HCT116 (cell line): ENCODE measurements at regions not wholly inside any gene's neighbourhood (a gene's known extent, or its start where the extent isn't known, plus 50 kb on each side); places are given as distances from the start of the nearest gene placed in this dataset.

Source experiments
- ATAC-seq: fragments of 200-7000 bp; cut with Tn5 transposase; 2 replicates; pipeline ENCODE4 v1.9.1; 2020; ENCODE audit warnings: mild to moderate bottlenecking, moderate library complexity
- BruUV-seq: library from RNA; stranded (reverse); fragments of 400-500 nt; replicated peaks from 2 replicates; lab custom pipeline; 2021; lab: Mats Ljungman, UMichigan
- CTCF ChIA-PET: fragments of 300-600 bp; sonication (Branson Sonifier 250); formaldehyde crosslinking; loops from one replicate; lab custom pipeline; 2021; ENCODE audit warnings: antibody characterized with exemption; lab: Charles Lee
- POLR2A ChIA-PET: fragments of 300-600, 350-600 bp; sonication (Branson Sonifier 250); formaldehyde crosslinking; loops from one replicate; lab custom pipeline; 2021; ENCODE audit warnings: antibody characterized with exemption; lab: Charles Lee
- RAD21 ChIA-PET, 2 experiments: fragments of 300-600 bp; sonication (Branson Sonifier 250); formaldehyde crosslinking; loops; one replicate each; lab custom pipeline; 2023; ENCODE audit warnings: low total read pairs in 2 of 2; ENCODE audit not compliant: uncharacterized antibody in 2 of 2, unreplicated experiment in 2 of 2, low non-redundant PET in 1 of 2; lab: Charles Lee
- DNase-seq: peaks from one replicate; pipeline ENCODE4 v3.0.0-alpha.2; 2010; ENCODE audit warnings: low read depth, low spot score
- H2AFZ ChIP-seq: fragments of 200-600 bp; shearing (Covaris generic), sonication (generic); 2 replicates; pipeline ENCODE4 v1.6.1; 2017; ENCODE audit warnings: low read depth, mixed run types, mixed read lengths, antibody characterized with exemption, low read length; ENCODE audit not compliant: poor library complexity, severe bottlenecking
- H3K27ac ChIP-seq: 2 replicates; pipeline ENCODE4 v1.5.1; 2012; ENCODE audit warnings: low read depth, low read length
- H3K27me3 ChIP-seq: fragments of 200-600 bp; sonication (generic); 2 replicates; pipeline ENCODE4 v1.6.1; 2016; ENCODE audit warnings: mixed run types, low read length, mixed read lengths; ENCODE audit not compliant: insufficient read depth
- H3K36me3 ChIP-seq, 2 experiments: fragments of 200-500 bp in 1 of 2; fragments of 200-600 bp in 1 of 2; sonication (Bioruptor generic) in 1 of 2; sonication (generic) in 1 of 2; 2 replicates each; pipeline versions ENCODE4 v1.5.1 to v1.6.1; 2014 to 2016; ENCODE audit warnings: low read length in 2 of 2, inconsistent platforms in 1 of 2, mixed read lengths in 1 of 2, mixed run types in 1 of 2; ENCODE audit not compliant: insufficient read depth in 2 of 2, control insufficient read depth in 1 of 2
- H3K4me1 ChIP-seq, 2 experiments: fragments of 200-600 bp in 1 of 2; sonication (generic) in 1 of 2; 2 replicates each; pipeline versions ENCODE4 v1.5.1 to v1.6.1; 2012 to 2017; ENCODE audit warnings: low read length in 2 of 2, inconsistent platforms in 1 of 2, mild to moderate bottlenecking in 1 of 2, mixed read lengths in 1 of 2, mixed run types in 1 of 2, moderate library complexity in 1 of 2; ENCODE audit not compliant: insufficient read depth in 2 of 2, control insufficient read depth in 1 of 2
- H3K4me2 ChIP-seq: fragments of 200-600 bp; sonication (generic); 2 replicates; pipeline ENCODE4 v1.6.1; 2017; ENCODE audit warnings: mixed run types, low read length, mixed read lengths
- H3K4me3 ChIP-seq, 2 experiments: fragments of 200-600 bp in 1 of 2; sonication (generic) in 1 of 2; replicated peaks in 1 of 2; 2 replicates each; pipeline ENCODE4 v1.5.1; 2011 to 2016; ENCODE audit warnings: low read length in 2 of 2, control low read depth in 1 of 2, low read depth in 1 of 2, mild to moderate bottlenecking in 1 of 2, mixed read lengths in 1 of 2, mixed run types in 1 of 2
- H3K79me2 ChIP-seq: fragments of 200-600 bp; sonication (generic); 2 replicates; pipeline ENCODE4 v1.6.1; 2017; ENCODE audit warnings: mild to moderate bottlenecking, mixed run types, low read length, moderate library complexity, mixed read lengths; ENCODE audit not compliant: insufficient read depth
- H3K9ac ChIP-seq: fragments of 200-600 bp; sonication (generic); 2 replicates; pipeline ENCODE4 v1.6.1; 2016; ENCODE audit warnings: low read length, mixed read lengths
- H3K9me2 ChIP-seq: fragments of 200-600 bp; sonication (generic), shearing (Covaris generic); 2 replicates; pipeline ENCODE4 v1.6.1; 2017; ENCODE audit warnings: mixed run types, mild to moderate bottlenecking, moderate library complexity; ENCODE audit not compliant: insufficient read depth
- H3K9me3 ChIP-seq, 2 experiments: fragments of 200-500 bp in 1 of 2; fragments of 200-600 bp in 1 of 2; sonication (Bioruptor generic) in 1 of 2; sonication (generic) in 1 of 2; 2 replicates each; pipeline ENCODE4 v1.6.1; 2014 to 2017; ENCODE audit warnings: low read length in 2 of 2, mixed read lengths in 2 of 2, inconsistent platforms in 1 of 2, low read depth in 1 of 2, mild to moderate bottlenecking in 1 of 2, mixed run types in 1 of 2, moderate library complexity in 1 of 2; ENCODE audit not compliant: control insufficient read depth in 1 of 2, insufficient read depth in 1 of 2
- H4K20me1 ChIP-seq: fragments of 200-600 bp; sonication (generic), shearing (Covaris generic); 2 replicates; pipeline ENCODE4 v1.6.1; 2017; ENCODE audit warnings: mixed run types, mild to moderate bottlenecking, moderate library complexity; ENCODE audit not compliant: insufficient read depth
- CBX3 ChIP-seq: IDR thresholded peaks from 2 replicates; pipeline ENCODE4 v1.6.1; 2012; ENCODE audit warnings: low read depth
- CEBPB ChIP-seq: IDR thresholded peaks from 2 replicates; pipeline ENCODE4 v1.6.1; 2012; ENCODE audit warnings: low read depth
- EZH2phosphoT487 ChIP-seq: fragments of 200-600 bp; IDR thresholded peaks from 2 replicates; pipeline ENCODE4 v1.6.1; 2018; ENCODE audit warnings: antibody characterized with exemption, borderline replicate concordance
- FOSL1 ChIP-seq: IDR thresholded peaks from 2 replicates; pipeline ENCODE4 v1.6.1; 2012; ENCODE audit warnings: low read depth
- POLR2AphosphoS5 ChIP-seq: IDR thresholded peaks from 2 replicates; pipeline ENCODE4 v1.6.1; 2011; ENCODE audit warnings: mild to moderate bottlenecking, low read depth, low read length, moderate library complexity
- SIN3A ChIP-seq: IDR thresholded peaks from 2 replicates; pipeline ENCODE4 v1.6.1; 2012; ENCODE audit warnings: low read depth
- YY1 ChIP-seq: IDR thresholded peaks from 2 replicates; pipeline ENCODE4 v1.6.1; 2011; ENCODE audit warnings: low read length, low read depth, moderate library complexity, mild to moderate bottlenecking; ENCODE audit not compliant: insufficient replicate concordance; ENCODE audit errors: extremely low read depth
- intact Hi-C: fragments of 100-400 bp; cut with micrococcal nuclease; formaldehyde crosslinking; loops from 2 replicates; pipeline ENCODE4 v1.10.0; 2022
- TF ChIP-seq, protein P1 (sequence below): IDR thresholded peaks from 2 replicates; pipeline ENCODE4 v1.6.1; 2012; ENCODE audit warnings: low read depth

- Histone ChIP-seq H3K4me3 (no peak overlapping the region), H3K27me3 (no peaks in the 10 kb centered on the region), H3K4me1 (no peaks in the 10 kb centered on the region), H3K9ac (no peak overlapping the region), H2AFZ (no peak overlapping the region), H3K36me3 (no peaks in the 10 kb centered on the region), H3K79me2 (no peaks in the 10 kb centered on the region), H3K9me2 (no peaks in the 10 kb centered on the region), H3K27ac (no peak overlapping the region), H3K9me3 (peaks cover 5 to 17% of the 10 kb centered on the region in 2 experiments; a peak in 2 of 4 replicates), H4K20me1 (no peaks in the 10 kb centered on the region), H3K4me2 (no peak overlapping the region)
- no peak for DNase-seq
- no peak for ATAC-seq
- POLR2A ChIA-PET, result no interaction called here
- CTCF ChIA-PET, result no interaction called here
- intact Hi-C loops, result no loop called here
- BruUV-seq, result no TSS peak
- RAD21 ChIA-PET, result no interaction called here
- TF ChIP-seq, protein P1, sequence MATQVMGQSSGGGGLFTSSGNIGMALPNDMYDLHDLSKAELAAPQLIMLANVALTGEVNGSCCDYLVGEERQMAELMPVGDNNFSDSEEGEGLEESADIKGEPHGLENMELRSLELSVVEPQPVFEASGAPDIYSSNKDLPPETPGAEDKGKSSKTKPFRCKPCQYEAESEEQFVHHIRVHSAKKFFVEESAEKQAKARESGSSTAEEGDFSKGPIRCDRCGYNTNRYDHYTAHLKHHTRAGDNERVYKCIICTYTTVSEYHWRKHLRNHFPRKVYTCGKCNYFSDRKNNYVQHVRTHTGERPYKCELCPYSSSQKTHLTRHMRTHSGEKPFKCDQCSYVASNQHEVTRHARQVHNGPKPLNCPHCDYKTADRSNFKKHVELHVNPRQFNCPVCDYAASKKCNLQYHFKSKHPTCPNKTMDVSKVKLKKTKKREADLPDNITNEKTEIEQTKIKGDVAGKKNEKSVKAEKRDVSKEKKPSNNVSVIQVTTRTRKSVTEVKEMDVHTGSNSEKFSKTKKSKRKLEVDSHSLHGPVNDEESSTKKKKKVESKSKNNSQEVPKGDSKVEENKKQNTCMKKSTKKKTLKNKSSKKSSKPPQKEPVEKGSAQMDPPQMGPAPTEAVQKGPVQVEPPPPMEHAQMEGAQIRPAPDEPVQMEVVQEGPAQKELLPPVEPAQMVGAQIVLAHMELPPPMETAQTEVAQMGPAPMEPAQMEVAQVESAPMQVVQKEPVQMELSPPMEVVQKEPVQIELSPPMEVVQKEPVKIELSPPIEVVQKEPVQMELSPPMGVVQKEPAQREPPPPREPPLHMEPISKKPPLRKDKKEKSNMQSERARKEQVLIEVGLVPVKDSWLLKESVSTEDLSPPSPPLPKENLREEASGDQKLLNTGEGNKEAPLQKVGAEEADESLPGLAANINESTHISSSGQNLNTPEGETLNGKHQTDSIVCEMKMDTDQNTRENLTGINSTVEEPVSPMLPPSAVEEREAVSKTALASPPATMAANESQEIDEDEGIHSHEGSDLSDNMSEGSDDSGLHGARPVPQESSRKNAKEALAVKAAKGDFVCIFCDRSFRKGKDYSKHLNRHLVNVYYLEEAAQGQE, result no peak
- no peak for TF ChIP-seq EZH2phosphoT487
- no peak for TF ChIP-seq CBX3
- no peak for TF ChIP-seq FOSL1
- no peak for TF ChIP-seq SIN3A
- no peak for TF ChIP-seq CEBPB
- no peak for TF ChIP-seq POLR2AphosphoS5
- TF ChIP-seq YY1, result no peak
Observed at GRCh38 chr4:22997358-22998224, 304.9 kb downstream of the GBA3 start.
